ENCODE measurements at regions not wholly inside any gene's neighbourhood (a gene's known extent, or its start where the extent isn't known, plus 50 kb on each side); places are given as distances from the start of the nearest gene placed in this dataset.

DNA sequence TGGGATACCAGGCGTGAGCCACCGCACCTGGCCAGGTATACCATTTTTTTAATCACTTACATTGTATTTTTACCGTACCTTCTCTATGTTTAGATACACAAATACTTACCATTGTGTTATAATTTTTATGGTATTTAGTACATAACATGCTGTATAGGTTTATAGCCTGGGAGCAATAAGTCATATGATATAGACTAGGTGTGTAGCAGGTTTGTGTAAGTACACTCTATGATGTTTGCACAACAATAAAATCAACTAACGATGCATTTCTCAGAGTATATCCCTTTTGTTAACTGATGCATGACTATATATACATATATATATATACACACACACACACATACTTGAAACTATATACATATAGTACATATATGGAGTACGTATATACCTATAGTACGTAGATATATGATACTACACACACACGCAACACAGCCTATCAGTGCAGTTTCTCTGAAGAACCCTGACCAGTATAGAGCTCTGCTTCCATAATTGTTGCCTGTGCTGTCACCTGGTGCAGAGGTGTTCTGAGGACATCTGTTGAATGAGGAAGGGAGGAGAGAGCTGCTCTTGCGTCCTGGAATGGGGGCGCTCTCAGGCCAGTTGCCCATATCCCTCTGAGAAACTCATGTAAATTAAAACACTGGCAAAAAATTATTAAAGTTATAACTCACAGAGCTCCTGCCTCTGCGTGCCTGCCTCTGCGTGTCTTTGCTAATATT, 315.3 kb downstream of the FGFR2 start:
- no peak overlapping the region for H3K27ac Mint-ChIP-seq (ENCODE audit: unreplicated experiment)
- H3K4me3 ChIP-seq (ENCODE audit: low read depth, low read length), result no peak overlapping the region
- no peak for TF ChIP-seq CTCF (IDR thresholded peaks at IDR 0.05; ENCODE audit: insufficient read depth in 1 of 2, low read depth in 1 of 2, low read length in 1 of 2, severe bottlenecking in 1 of 2, unreplicated experiment in 1 of 2)
- ChIA-PET CTCF (no interaction called here), POLR2A (no interaction called here)
- H3K27me3 Mint-ChIP-seq (ENCODE audit: insufficient read depth, unreplicated experiment), result no peaks in the 10 kb centered on the region
- H3K4me3 Mint-ChIP-seq (ENCODE audit: unreplicated experiment), result no peak overlapping the region
- intact Hi-C loops (cut with micrococcal nuclease; ENCODE audit: unreplicated experiment), result loop anchor here (5.0 kb wide), 1 partner anchor 96 kb away; no protein-coding TSS in a partner anchor
- DNase-seq, result no peak
- H3K9me3 Mint-ChIP-seq (ENCODE audit: unreplicated experiment), result peaks cover 7% of the 10 kb centered on the region
- no peaks in the 10 kb centered on the region for H3K36me3 Mint-ChIP-seq (ENCODE audit: insufficient read depth, unreplicated experiment)
- no peaks in the 10 kb centered on the region for H3K27me3 ChIP-seq (replicated peaks; ENCODE audit: control insufficient read depth, insufficient read depth, low read length)
- H3K9me3 ChIP-seq, result no peaks in the 10 kb centered on the region; the same call in 1 of the 2 replicates
- H3K36me3 ChIP-seq (ENCODE audit: control insufficient read depth, insufficient read depth, low read length), result no peaks in the 10 kb centered on the region
- no TSS peak for BruUV-seq (replicated peaks)
- H3K4me1 ChIP-seq, result no peaks in the 10 kb centered on the region
- peaks cover 3% of the 10 kb centered on the region for H3K4me1 Mint-ChIP-seq (ENCODE audit: low read depth, unreplicated experiment)

DNA sequence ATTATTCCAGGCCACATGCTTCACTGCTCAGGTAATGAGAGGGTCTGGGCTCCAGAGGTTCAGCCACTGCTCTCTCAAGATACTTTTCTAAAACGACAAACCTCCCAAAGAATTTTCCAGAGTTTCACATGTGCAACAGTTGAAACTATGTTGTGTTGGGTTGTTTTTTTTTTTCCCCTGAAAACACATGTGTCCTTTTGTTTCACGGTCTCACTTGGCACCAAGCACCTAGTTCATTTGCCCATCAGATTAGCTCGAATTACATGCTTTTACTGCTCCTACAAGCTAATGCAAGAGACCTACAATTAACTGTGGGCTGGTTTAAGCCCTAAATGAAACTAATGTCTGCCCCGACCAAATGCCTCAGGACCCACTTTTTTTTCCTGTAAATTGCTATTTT, 313.3 kb downstream of the FGFR2 start:
- ChIA-PET POLR2A (no interaction called here), CTCF (no interaction called here)
- no peak for DNase-seq
- Histone ChIP-seq H3K27me3 (replicated peaks; ENCODE audit: control insufficient read depth, insufficient read depth, low read length) (no peaks in the 10 kb centered on the region), H3K4me3 (ENCODE audit: low read depth, low read length) (no peak overlapping the region), H3K36me3 (ENCODE audit: control insufficient read depth, insufficient read depth, low read length) (no peaks in the 10 kb centered on the region), H3K9me3 (no peaks in the 10 kb centered on the region), H3K4me1 (no peaks in the 10 kb centered on the region)
- H3K4me3 Mint-ChIP-seq (ENCODE audit: unreplicated experiment), result no peak overlapping the region
- intact Hi-C loops (cut with micrococcal nuclease; ENCODE audit: unreplicated experiment), result loop anchor here (5.0 kb wide), 1 partner anchor 98 kb away; no protein-coding TSS in a partner anchor
- no TSS peak for BruUV-seq (replicated peaks)
- no peaks in the 10 kb centered on the region for H3K27me3 Mint-ChIP-seq (ENCODE audit: insufficient read depth, unreplicated experiment)
- H3K27ac Mint-ChIP-seq (ENCODE audit: unreplicated experiment), result no peak overlapping the region
- no peak for TF ChIP-seq CTCF (IDR thresholded peaks at IDR 0.05; ENCODE audit: insufficient read depth in 1 of 2, low read depth in 1 of 2, low read length in 1 of 2, severe bottlenecking in 1 of 2, unreplicated experiment in 1 of 2)
- H3K4me1 Mint-ChIP-seq (ENCODE audit: low read depth, unreplicated experiment), result peaks cover 13% of the 10 kb centered on the region
- H3K36me3 Mint-ChIP-seq (ENCODE audit: insufficient read depth, unreplicated experiment), result no peaks in the 10 kb centered on the region
- no peaks in the 10 kb centered on the region for H3K9me3 Mint-ChIP-seq (ENCODE audit: unreplicated experiment)

GRCh38 chr10:121285406-121286196, 312.6 kb downstream of the FGFR2 start:
- DNase-seq, result no peak
- no peak overlapping the region for H3K27ac Mint-ChIP-seq (ENCODE audit: unreplicated experiment)
- peaks cover 13% of the 10 kb centered on the region for H3K4me1 Mint-ChIP-seq (ENCODE audit: low read depth, unreplicated experiment)
- Histone ChIP-seq H3K9me3 (no peaks in the 10 kb centered on the region), H3K4me1 (no peaks in the 10 kb centered on the region), H3K27me3 (replicated peaks; ENCODE audit: control insufficient read depth, insufficient read depth, low read length) (no peaks in the 10 kb centered on the region), H3K4me3 (ENCODE audit: low read depth, low read length) (no peak overlapping the region), H3K36me3 (ENCODE audit: control insufficient read depth, insufficient read depth, low read length) (no peaks in the 10 kb centered on the region)
- H3K9me3 Mint-ChIP-seq (ENCODE audit: unreplicated experiment), result no peaks in the 10 kb centered on the region
- no peak overlapping the region for H3K4me3 Mint-ChIP-seq (ENCODE audit: unreplicated experiment)
- intact Hi-C loops (cut with micrococcal nuclease; ENCODE audit: unreplicated experiment), result no loop called here
- ChIA-PET CTCF (no interaction called here), POLR2A (no interaction called here)
- no TSS peak for BruUV-seq (replicated peaks)
- H3K36me3 Mint-ChIP-seq (ENCODE audit: insufficient read depth, unreplicated experiment), result no peaks in the 10 kb centered on the region
- no peak for TF ChIP-seq CTCF (IDR thresholded peaks at IDR 0.05; ENCODE audit: insufficient read depth in 1 of 2, low read depth in 1 of 2, low read length in 1 of 2, severe bottlenecking in 1 of 2, unreplicated experiment in 1 of 2)
- no peaks in the 10 kb centered on the region for H3K27me3 Mint-ChIP-seq (ENCODE audit: insufficient read depth, unreplicated experiment)
